Neural progenitor cell (in vitro differentiated cells): ENCODE measurements at regions not wholly inside any gene's neighbourhood (a gene's known extent, or its start where the extent isn't known, plus 50 kb on each side); places are given as distances from the start of the nearest gene placed in this dataset.

ENCODE experiments used
- CTCF ChIP-seq: fragments of 200-600 bp; sonication (generic); IDR thresholded peaks from 2 replicates; pipeline ENCODE4 v1.5.1; 2017; ENCODE audit warnings: antibody characterized with exemption, mild to moderate bottlenecking
- EZH2phosphoT487 ChIP-seq: fragments of 200-600 bp; sonication (generic); IDR thresholded peaks from 2 replicates; pipeline ENCODE4 v1.6.1; 2017; ENCODE audit warnings: antibody characterized with exemption

- no peak for TF ChIP-seq CTCF
- TF ChIP-seq EZH2phosphoT487: no peak
These were observed 142.8 kb downstream of the EDEM1 start for GRCh38 chr3:5330152-5330810.
